Activated T-helper 2 cell treated with anti-CD3 and anti-CD28 coated beads, Interferon-gamma antibody, Interleukin-2, Interleukin-4, amounts not matched to agents 10 μg/mL and 5 μg/mL and 100 μg/mL, durations not matched to agents 14 hours and 24 hours and 36 hours (primary cell): ENCODE measurements at regions not wholly inside any gene's neighbourhood (a gene's known extent, or its start where the extent isn't known, plus 50 kb on each side); places are given as distances from the start of the nearest gene placed in this dataset.
A peak's percentile ranks its signal among the peaks of the same experiment; 100 is the strongest.

Experiments
- DNase-seq: peaks from one replicate; pipeline ENCODE4 v3.0.0; 2021; ENCODE audit warnings: low spot score
- H3K27ac Mint-ChIP-seq: one replicate; pipeline ENCODE4 v1.8.0; 2021; ENCODE audit warnings: mixed read lengths
- H3K27me3 Mint-ChIP-seq: one replicate; pipeline ENCODE4 v1.8.0; 2021; ENCODE audit warnings: low read depth, mixed read lengths
- H3K36me3 Mint-ChIP-seq: one replicate; pipeline ENCODE4 v1.8.0; 2021; ENCODE audit warnings: low read depth, mixed read lengths
- H3K4me1 Mint-ChIP-seq: one replicate; pipeline ENCODE4 v1.8.0; 2021; ENCODE audit warnings: low read depth, mixed read lengths
- H3K4me3 Mint-ChIP-seq: one replicate; pipeline ENCODE4 v1.8.0; 2021; ENCODE audit warnings: low read depth, mild to moderate bottlenecking, moderate library complexity, mixed read lengths
- H3K9me3 Mint-ChIP-seq: one replicate; pipeline ENCODE4 v1.8.0; 2021; ENCODE audit warnings: mixed read lengths
- intact Hi-C: fragments of 100-400 bp; cut with micrococcal nuclease; formaldehyde crosslinking; loops from one replicate; pipeline ENCODE4 v1.15.1; 2023

GRCh38 chr22:49190816-49191505 lies 636.7 kb downstream of the BRD1 start:
- DNase-seq = no peak
- intact Hi-C loops = no loop called here
- no peak overlapping the region for H3K4me3 Mint-ChIP-seq

DNA sequence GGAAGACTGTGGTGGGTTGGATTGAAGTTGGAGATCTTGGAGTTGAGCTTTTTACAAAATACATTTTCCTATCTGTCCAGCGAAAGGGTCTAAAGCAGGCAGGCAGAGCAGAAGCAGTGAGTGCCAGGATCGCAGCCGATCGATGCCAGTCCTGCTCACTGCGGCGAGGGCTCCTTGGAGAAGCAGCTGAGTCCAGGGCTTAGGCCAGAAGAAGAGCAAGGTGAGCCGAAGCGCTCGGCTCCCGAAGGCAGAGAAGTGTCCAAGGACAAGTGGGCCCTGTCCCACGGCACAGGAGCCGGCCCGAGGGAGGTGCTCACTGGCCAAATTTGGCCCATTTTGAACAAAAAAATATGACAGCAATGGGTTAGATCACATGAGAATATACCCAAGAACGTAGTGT lies 637.8 kb downstream of the BRD1 start:
- H3K36me3 Mint-ChIP-seq = no peaks in the 10 kb centered on the region
- DNase-seq = no peak

More at GRCh38 chr22:49190816-49191505, 636.7 kb downstream of the BRD1 start:
- Mint-ChIP-seq H3K4me1 (no peaks in the 10 kb centered on the region), H3K36me3 (no peaks in the 10 kb centered on the region), H3K9me3 (no peaks in the 10 kb centered on the region), H3K27me3 (no peaks in the 10 kb centered on the region), H3K27ac (no peak overlapping the region)

GRCh38 chr22:49188591-49188990 lies 639.1 kb downstream of the BRD1 start:
- intact Hi-C loops = no loop called here
- no peak for DNase-seq
- no peaks in the 10 kb centered on the region for H3K36me3 Mint-ChIP-seq
- peak overlapping the region; percentile 52 for H3K27ac Mint-ChIP-seq
- no peaks in the 10 kb centered on the region for H3K9me3 Mint-ChIP-seq
- no peaks in the 10 kb centered on the region for H3K27me3 Mint-ChIP-seq
- no peaks in the 10 kb centered on the region for H3K4me1 Mint-ChIP-seq
- no peak overlapping the region for H3K4me3 Mint-ChIP-seq

More for the DNA sequence above, 637.8 kb downstream of the BRD1 start:
- intact Hi-C loops = no loop called here
- no peaks in the 10 kb centered on the region for H3K4me1 Mint-ChIP-seq
- H3K27me3 Mint-ChIP-seq = no peaks in the 10 kb centered on the region
- no peaks in the 10 kb centered on the region for H3K9me3 Mint-ChIP-seq
- H3K27ac Mint-ChIP-seq = no peak overlapping the region
- H3K4me3 Mint-ChIP-seq = no peak overlapping the region

- Mint-ChIP-seq H3K4me1 (no peaks in the 10 kb centered on the region), H3K27me3 (no peaks in the 10 kb centered on the region), H3K9me3 (no peaks in the 10 kb centered on the region), H3K27ac (peak overlapping the region; percentile 52), H3K36me3 (no peaks in the 10 kb centered on the region), H3K4me3 (no peak overlapping the region)
- no peak for DNase-seq
- intact Hi-C loops = no loop called here
Measured at GRCh38 chr22:49188091-49188490, 639.6 kb downstream of the BRD1 start.

DNA sequence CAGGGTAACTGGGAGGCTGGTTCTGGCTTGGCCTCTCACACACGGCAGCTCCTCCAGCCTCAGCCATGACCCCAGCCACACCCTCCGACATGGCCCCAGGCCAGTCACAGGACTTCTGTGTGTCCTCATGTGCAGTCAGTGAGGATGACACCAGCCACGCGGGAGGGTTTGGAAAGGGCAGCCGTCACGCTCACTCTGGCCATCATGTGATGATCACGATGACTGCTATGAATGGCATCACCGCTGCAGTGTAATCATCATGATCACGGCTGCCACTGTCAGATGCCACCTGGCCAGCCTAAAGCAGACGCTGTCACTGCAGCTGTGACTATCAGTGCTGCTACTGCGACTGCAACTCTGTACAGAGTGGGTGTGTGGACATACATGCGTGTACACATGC lies 640.9 kb downstream of the BRD1 start:
- Mint-ChIP-seq H3K4me1 (no peaks in the 10 kb centered on the region), H3K36me3 (no peaks in the 10 kb centered on the region), H3K27me3 (no peaks in the 10 kb centered on the region), H3K9me3 (no peaks in the 10 kb centered on the region), H3K4me3 (no peak overlapping the region), H3K27ac (no peak overlapping the region)
- no peak for DNase-seq
- intact Hi-C loops = no loop called here

DNA sequence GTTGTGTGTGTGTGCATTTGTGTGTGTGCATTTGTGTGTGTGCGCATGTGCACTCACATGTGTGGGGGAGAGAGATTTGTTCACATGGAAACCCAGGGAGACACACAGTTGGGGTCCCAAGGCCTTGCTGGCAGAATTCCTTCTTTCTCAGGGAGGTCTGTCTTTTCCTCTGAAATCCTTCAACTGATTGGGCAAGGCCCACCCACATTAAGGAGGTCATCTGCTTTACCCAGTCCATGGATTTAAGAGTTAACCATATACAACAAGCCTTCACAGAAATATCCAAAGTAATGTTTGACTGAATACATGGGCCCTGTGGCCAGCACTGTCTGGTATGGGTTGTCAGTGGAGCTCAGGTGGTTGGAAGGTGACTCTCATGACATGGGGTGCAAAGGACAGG lies 641.4 kb downstream of the BRD1 start:
- Mint-ChIP-seq H3K4me1 (no peaks in the 10 kb centered on the region), H3K4me3 (no peak overlapping the region), H3K36me3 (no peaks in the 10 kb centered on the region), H3K27me3 (no peaks in the 10 kb centered on the region), H3K9me3 (no peaks in the 10 kb centered on the region), H3K27ac (no peak overlapping the region)
- intact Hi-C loops = no loop called here
- DNase-seq = no peak

- Mint-ChIP-seq H3K9me3 (no peaks in the 10 kb centered on the region), H3K4me1 (no peaks in the 10 kb centered on the region), H3K27ac (no peak overlapping the region), H3K27me3 (no peaks in the 10 kb centered on the region), H3K36me3 (no peaks in the 10 kb centered on the region), H3K4me3 (no peak overlapping the region)
- intact Hi-C loops = no loop called here
- DNase-seq = no peak
Measured at GRCh38 chr22:49185312-49185969, 642.2 kb downstream of the BRD1 start.

DNA sequence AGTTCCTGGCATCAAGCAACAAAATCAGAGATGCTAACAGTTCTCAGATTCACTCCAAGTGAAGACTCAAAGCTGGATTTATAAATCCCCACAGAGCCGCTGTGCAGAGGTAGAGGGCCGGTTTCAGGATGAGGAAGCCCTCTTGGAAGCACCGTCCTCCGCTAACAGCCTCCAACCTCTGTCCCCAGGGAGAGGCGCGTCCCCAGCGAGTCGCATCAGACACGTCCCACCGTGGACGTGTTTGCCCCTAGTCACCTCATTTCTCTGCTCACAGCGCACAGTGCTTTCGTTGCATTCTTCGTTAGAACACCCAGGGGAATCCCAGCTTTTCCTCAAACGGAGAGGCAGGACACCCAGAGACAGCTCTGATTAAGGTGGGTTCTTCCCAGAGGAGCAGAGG lies 642.9 kb downstream of the BRD1 start:
- H3K4me1 Mint-ChIP-seq = no peaks in the 10 kb centered on the region
- no peaks in the 10 kb centered on the region for H3K9me3 Mint-ChIP-seq
- no peak overlapping the region for H3K27ac Mint-ChIP-seq
- no peak overlapping the region for H3K4me3 Mint-ChIP-seq
- H3K27me3 Mint-ChIP-seq = no peaks in the 10 kb centered on the region
- intact Hi-C loops = no loop called here
- no peaks in the 10 kb centered on the region for H3K36me3 Mint-ChIP-seq
- DNase-seq = no peak

DNA sequence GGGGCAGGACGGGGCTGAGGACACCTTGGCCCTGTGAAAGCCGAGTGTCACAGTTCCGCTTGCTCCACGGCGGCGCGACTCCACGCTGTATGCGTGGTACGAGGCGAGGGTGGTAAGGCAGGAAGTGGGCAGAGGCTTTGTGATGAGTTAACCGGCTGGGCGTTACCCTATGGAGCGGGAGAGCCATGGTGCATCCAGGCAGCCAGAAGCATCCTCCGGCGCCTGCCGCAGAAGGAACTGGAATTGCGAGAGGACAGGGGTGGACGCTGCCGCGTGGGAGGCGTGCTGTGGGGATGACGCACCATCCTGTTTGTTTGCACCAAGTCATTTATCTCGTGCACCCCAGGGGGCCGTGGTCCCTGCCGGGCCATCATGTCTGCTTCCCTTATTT lies 643.9 kb downstream of the BRD1 start:
- no peaks in the 10 kb centered on the region for H3K36me3 Mint-ChIP-seq
- no peak overlapping the region for H3K4me3 Mint-ChIP-seq
- no peaks in the 10 kb centered on the region for H3K27me3 Mint-ChIP-seq
- intact Hi-C loops = no loop called here
- H3K27ac Mint-ChIP-seq = no peak overlapping the region
- no peaks in the 10 kb centered on the region for H3K9me3 Mint-ChIP-seq
- no peak for DNase-seq
- H3K4me1 Mint-ChIP-seq = no peaks in the 10 kb centered on the region

- no peak overlapping the region for H3K4me3 Mint-ChIP-seq
Measured at GRCh38 chr22:49183208-49183825, 644.4 kb downstream of the BRD1 start.

GRCh38 chr22:49182416-49182815 lies 645.3 kb downstream of the BRD1 start:
- H3K27ac Mint-ChIP-seq = no peak overlapping the region
- no peak overlapping the region for H3K4me3 Mint-ChIP-seq
- no peaks in the 10 kb centered on the region for H3K36me3 Mint-ChIP-seq
- no peaks in the 10 kb centered on the region for H3K27me3 Mint-ChIP-seq
- intact Hi-C loops = no loop called here
- no peaks in the 10 kb centered on the region for H3K9me3 Mint-ChIP-seq
- no peak for DNase-seq
- H3K4me1 Mint-ChIP-seq = no peaks in the 10 kb centered on the region

More at GRCh38 chr22:49183208-49183825, 644.4 kb downstream of the BRD1 start:
- no peak overlapping the region for H3K27ac Mint-ChIP-seq
- no peaks in the 10 kb centered on the region for H3K36me3 Mint-ChIP-seq
- H3K27me3 Mint-ChIP-seq = no peaks in the 10 kb centered on the region
- DNase-seq = no peak
- H3K4me1 Mint-ChIP-seq = no peaks in the 10 kb centered on the region
- intact Hi-C loops = no loop called here
- no peaks in the 10 kb centered on the region for H3K9me3 Mint-ChIP-seq

- no peaks in the 10 kb centered on the region for H3K9me3 Mint-ChIP-seq
- no peaks in the 10 kb centered on the region for H3K36me3 Mint-ChIP-seq
- DNase-seq = no peak
Measured at GRCh38 chr22:49181942-49182341, 645.7 kb downstream of the BRD1 start.

DNA sequence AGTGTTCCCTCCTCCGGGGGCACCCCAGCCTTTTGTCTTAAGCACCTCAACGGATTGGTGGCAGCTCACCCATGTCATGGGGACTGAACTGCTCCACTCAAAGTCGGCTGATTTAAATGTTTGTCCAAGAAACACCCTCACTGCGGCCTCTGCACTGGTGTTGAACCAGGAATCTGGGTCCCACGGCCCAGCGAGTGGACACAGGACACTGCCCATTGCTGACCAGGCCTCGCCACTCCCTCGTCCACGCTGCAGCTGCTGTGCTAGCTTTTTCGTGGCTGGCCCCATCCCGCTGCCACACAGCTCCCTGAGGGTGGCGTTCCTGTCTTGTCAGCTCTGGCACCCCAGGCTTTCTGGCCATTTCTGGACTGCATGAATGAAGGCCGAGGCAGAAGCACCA lies 646.2 kb downstream of the BRD1 start:
- H3K36me3 Mint-ChIP-seq = no peaks in the 10 kb centered on the region
- no peak overlapping the region for H3K4me3 Mint-ChIP-seq
- intact Hi-C loops = no loop called here
- DNase-seq = no peak
- H3K9me3 Mint-ChIP-seq = no peaks in the 10 kb centered on the region
- H3K27ac Mint-ChIP-seq = no peak overlapping the region
- no peaks in the 10 kb centered on the region for H3K4me1 Mint-ChIP-seq
- no peaks in the 10 kb centered on the region for H3K27me3 Mint-ChIP-seq

More at GRCh38 chr22:49181942-49182341, 645.7 kb downstream of the BRD1 start:
- intact Hi-C loops = no loop called here
- Mint-ChIP-seq H3K27ac (no peak overlapping the region), H3K4me1 (no peaks in the 10 kb centered on the region), H3K27me3 (no peaks in the 10 kb centered on the region), H3K4me3 (no peak overlapping the region)
